Umbilical cord (tissue), 1 donor: ENCODE measurements at regions not wholly inside any gene's neighbourhood (a gene's known extent, or its start where the extent isn't known, plus 50 kb on each side); places are given as distances from the start of the nearest gene placed in this dataset.
"Not testable (repeated sequence)": the region's sequence is repeated elsewhere in the genome, so short reads cannot be mapped to it uniquely, and the experiment has no call there.

Source experiments
- DNase-seq: peaks from one replicate; pipeline ENCODE4 v3.0.0-alpha.2; 2015; ENCODE audit warnings: low spot score

DNA sequence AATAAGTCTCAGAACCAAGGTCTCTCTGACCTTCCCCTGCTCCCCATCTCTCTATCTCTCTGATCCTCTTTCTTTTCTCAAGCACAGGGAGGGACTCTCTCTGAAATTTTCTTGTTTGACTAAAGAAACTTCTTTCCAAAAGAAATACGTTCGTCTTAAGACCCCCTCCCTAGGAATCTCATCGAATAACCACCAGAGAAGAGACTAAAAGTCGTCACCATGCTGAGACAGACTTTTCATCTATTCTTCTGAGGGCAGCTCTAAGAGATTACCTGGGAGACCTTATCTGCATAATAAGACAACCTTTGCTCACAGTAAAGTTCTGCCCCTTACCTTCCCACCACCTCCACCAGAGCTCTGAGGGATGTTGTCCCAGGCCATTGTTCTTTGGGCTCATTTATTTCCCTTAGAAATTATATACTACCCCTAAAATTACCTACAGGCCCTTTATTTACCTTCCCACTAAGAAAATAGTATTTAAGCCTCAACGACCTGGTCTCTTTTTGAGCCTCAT, 133.7 kb upstream of the EEF2KMT start:
- DNase-seq: no peak

- DNase-seq: no peak
Observed at GRCh38 chr16:5228369-5228768, 130.8 kb upstream of the EEF2KMT start.

GRCh38 chr16:5225931-5226655, 128.5 kb upstream of the EEF2KMT start:
- no peak for DNase-seq

GRCh38 chr16:5222761-5223160, 125.2 kb upstream of the EEF2KMT start:
- DNase-seq: no peak

GRCh38 chr16:5221831-5222230, 124.2 kb upstream of the EEF2KMT start:
- DNase-seq: not testable (repeated sequence)

- no peak for DNase-seq
Observed at GRCh38 chr16:5220705-5221104, 123.1 kb upstream of the EEF2KMT start.

GRCh38 chr16:5216441-5217080, 119.0 kb upstream of the EEF2KMT start:
- DNase-seq: no peak

DNA sequence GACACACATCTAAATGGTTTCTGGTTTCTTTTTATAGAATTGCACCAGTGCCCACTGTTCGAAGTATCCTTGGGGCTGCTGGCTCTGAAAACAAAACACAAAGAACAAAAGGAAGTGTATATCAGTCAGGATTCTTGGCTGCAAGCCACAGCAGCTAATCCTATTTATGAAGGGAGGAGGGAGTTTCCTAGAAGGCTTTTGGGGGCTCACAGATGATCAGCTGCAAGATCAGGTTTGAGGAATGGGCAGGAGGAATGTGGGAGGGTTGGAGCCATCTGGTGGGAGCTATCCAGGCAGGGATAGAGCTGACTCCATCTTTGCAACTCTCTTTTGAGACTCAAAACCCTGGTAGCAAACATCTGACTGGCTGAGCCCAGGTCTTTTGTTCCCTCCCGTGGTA, 118.3 kb upstream of the EEF2KMT start:
- no peak for DNase-seq

DNA sequence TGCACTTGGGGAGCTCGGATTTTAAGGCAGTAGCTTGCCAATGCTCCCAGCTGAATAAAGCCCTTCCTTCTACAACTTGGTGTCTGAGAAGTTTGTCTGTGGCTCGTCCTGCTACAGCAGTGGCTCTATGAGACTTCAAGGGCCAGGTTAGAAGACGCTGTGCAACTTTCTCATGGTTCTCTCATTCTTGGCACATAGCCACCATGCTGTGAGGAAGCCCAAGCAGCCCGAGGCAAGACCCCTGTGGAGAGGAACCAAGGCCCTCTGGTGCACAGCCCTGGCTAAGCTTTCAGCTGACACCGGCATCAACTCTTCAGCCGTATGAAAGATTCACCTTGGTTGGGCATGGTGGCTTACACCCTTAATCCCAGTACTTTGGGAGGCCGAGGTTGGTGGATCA, 116.9 kb upstream of the EEF2KMT start:
- DNase-seq: no peak

- not testable (repeated sequence) for DNase-seq
Observed at GRCh38 chr16:5212501-5212900, 114.9 kb upstream of the EEF2KMT start.

DNA sequence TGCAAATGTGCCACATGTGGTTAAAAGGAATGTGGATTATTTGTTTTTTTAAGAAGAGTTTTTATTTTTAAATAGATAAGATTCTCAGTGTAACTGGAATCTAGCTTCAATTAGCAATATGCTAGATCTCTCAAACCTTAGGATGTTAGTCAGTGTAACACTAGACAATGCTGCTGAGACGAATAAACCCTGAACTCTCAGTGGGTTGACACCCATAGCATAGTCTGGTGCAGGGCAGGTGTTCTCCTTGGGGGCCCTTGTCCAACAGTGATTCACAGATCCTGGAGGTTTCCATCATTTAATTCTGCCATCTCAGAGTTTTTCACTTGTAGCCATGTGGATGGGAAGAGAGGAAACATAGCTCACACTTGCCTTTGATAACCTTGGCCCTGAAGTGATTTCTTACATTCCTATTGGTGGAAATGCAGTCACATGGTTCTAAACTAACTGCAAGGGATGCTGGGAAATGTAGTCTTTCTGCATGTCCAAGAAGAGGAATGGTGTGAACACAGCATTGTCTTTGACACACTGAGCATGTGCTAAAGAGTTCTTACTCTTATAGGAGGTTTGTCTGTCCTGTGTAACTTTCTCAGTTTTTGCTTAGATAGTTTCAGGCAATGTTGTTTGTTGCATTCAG, 110.4 kb upstream of the EEF2KMT start:
- DNase-seq: not testable (repeated sequence)

GRCh38 chr16:5207001-5207523, 109.5 kb upstream of the EEF2KMT start:
- no peak for DNase-seq

DNA sequence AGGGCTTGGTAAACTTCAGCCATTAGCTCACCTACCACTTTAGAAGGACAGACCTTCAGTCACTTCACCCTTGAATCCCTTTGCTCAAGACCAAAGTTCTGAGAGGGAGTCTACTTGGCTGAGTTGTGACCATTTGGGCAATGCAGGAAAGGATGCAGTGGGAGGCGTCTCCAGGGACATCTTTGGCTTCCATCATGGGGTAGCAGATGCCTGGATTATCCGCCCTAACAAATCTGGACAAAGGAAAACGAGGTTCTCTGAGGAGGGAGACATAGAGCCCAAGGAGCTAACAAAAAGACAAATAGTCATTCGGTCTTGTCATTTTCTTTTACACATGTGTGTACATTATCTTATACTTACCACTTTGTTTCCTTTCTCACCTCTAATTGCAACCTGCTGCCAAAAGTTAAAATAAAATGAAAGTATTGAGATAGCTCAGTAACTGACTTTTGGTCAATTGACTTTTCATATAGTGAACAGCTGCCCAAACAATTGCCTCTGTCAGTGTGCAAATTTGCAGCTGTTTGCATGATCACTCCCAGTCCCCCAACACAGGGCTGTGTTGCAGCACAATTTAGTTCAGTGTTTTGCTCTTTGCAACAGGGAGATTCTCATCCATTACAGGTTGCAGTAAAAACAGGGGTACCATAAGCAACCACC, 108.9 kb upstream of the EEF2KMT start:
- no peak for DNase-seq

GRCh38 chr16:5205361-5206040, 107.9 kb upstream of the EEF2KMT start:
- no peak for DNase-seq

GRCh38 chr16:5203675-5204074, 106.1 kb upstream of the EEF2KMT start:
- DNase-seq: not testable (repeated sequence)

DNA sequence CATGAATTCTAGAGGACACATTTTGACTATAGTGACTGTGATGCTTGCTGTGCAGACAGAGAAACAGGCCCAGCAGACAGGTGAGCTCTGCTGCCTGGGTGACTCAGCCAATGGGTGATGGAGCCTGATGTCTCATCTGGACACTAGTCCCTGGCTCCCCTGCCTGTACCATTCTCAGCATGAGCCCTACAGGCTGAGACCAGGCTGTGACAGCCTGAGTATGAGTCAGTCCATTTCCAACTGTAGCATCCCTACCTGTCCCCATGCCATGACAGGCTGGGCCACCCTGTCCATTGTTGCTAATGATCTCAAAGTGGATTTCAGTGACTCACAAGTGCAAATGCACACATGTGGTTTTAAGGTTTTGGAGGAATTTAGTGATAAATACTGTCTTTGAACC, 102.5 kb upstream of the EEF2KMT start:
- DNase-seq: no peak

DNA sequence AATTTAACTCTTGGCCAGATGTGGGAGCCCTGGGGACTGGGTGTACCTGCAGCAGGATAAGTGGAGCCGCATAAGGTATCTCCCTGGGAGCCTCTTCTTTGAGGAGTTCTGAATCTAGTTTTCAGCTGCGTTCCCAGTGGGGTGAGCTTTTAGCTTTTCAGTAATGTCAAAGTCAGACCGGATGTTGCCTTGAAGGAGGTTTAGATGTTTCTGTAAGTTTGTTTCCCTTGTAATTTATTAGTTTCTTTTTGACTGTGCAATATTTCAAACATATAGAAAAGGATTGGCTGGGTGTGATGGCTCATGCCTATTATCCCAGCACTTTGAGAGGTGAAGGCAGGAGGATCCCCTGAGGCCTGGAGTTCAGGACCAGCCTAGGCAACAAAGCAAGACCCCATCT, 98.6 kb upstream of the EEF2KMT start:
- no peak for DNase-seq

- DNase-seq: no peak
Observed at GRCh38 chr16:5193861-5194260, 96.3 kb upstream of the EEF2KMT start.

- DNase-seq: no peak
Observed at GRCh38 chr16:5188989-5189352, 91.4 kb upstream of the EEF2KMT start.

DNA sequence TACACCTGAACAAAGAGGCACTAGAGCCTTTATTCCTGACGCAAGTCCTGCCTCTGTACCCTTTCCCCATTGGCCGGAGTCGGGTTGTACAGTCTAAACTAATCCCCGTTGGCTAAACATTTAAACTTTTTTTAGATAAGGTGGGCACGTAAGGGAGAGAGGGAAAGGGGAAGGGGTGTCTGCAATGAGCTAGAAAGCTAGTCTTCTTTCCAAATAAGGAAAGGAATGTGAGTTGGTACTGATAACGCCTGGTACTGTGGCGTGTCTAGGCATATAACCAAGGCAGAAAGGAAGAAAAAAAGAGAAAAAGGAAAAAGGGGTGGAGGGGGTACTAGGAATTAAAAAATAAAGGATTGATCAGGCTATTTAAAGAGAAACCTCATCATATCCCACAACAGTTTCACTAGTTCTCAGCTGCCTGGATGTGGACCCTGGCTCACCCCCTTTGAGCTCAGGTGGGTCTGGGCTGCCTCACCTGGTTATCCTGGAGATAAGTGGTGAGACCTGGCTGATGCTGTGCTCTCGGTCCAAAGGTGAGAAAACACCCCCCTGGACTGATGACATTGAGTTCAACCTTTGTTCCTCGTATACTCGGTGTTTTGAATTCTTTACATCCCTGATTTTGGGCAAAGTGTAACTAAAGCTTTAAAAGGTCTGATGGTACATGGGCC, 90.9 kb upstream of the EEF2KMT start:
- DNase-seq: peak; percentile 44

GRCh38 chr16:5187402-5187952, 89.9 kb upstream of the EEF2KMT start:
- no peak for DNase-seq
